ENCODE measurements at regions not wholly inside any gene's neighbourhood (a gene's known extent, or its start where the extent isn't known, plus 50 kb on each side); places are given as distances from the start of the nearest gene placed in this dataset.

DNA sequence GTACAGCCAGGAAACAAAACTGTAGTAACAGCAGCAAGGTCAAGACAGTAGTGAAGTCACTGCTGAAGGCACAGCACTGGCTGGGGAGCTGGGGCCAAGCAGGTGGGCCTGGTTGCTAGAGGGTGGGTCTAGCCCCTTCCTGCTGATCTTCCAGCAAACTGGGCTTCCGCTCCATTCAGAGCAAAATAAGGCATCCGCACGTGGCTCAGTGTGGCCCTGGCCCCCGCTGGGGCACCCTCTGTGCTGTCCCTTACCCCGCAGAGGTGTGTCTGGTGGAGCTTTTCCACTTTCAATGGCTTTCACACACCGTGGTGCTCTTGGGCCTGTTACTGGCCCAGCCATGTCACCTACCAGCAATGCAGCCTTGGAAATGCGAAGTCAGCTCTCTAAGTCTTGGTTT lies 162.4 kb upstream of the B3GAT1 start:
- in situ Hi-C loops (cut with HindIII; ENCODE audit: low sequenced_read_pairs): no loop called here

DNA sequence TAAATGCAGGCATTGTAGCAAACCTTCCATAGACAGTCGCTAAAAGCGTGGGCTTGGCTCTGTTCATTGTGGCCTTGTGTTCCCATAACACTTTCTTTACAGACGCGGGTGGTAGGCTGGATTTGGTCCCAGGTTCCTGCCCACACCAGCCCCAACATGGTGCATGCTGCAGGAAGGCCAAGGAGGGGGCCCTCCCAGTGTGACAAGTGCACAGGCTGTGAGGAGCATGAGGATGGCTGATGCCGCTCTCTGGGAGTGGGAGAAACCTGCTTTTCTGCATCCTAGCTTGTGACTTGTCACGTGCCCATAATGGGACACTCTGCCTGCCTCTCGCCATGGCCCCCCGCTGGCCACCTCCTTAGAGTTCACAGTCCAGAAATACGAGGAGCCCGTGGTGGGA lies 161.8 kb upstream of the B3GAT1 start:
- in situ Hi-C loops (cut with HindIII; ENCODE audit: low sequenced_read_pairs): no loop called here

DNA sequence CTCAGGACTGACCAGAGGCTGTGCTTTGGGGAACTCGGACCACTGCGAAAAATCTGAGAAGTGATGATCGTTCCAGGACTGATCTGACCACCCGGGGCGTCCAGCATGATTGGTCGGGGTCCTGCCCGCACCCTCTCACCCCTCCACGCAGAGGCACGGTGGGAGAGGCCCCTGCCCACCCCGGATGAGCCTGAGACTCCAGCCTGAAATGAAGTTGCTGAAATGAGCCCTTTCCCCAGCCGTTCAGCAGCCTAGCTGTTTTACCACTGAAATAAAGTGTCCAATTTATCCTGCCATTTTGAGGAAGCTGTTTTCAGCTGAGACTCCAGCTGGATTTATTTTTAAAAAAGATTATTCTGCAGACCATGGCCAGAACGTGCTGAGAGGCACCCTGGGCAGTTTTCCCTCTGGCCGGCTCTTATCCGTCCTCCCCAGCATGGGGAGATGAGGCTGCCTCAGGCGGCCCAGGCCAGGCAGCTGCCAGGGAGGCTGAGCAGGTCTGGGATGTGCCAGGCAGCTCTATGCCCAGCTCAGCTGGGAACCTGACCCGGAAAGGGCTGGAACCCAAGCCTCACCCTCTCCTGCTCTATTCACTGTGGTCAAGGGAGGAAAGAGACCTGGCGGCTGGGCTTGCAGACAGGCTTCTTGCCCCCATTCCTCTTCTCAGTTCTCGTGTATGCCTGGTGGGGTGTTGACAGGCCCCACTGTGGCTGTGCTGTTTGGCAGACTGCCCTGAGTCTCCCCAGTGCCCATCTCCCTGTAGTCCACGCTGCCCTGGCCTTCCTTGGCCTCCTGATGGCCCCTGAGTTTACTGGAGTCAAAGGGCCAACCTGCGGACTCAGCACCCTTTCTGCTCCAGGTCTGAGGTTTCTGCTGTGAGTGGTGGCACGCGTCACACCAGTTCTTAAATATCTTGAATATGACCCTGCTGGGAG lies 161.0 kb upstream of the B3GAT1 start:
- in situ Hi-C loops (cut with HindIII; ENCODE audit: low sequenced_read_pairs): no loop called here

DNA sequence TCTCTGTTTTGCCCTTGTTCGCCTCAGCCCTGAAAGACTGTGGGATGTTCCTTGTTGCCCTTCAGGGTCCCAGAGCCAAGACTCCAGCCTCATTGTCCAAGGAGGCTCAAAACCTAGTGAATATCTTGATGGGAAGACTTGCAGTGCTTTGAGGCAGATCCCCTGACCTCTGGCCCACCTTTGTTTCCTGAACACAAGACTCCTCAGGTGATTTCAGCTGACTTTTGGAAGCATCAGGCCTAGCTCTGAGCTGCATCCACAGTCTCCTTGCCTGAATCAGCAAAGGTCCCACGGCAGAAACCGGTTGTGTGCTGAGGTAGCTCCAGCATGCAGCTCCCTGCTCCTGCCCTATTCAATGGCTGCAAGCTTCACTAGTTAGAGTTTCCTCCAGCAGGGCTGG lies 159.3 kb upstream of the B3GAT1 start:
- in situ Hi-C loops (cut with HindIII; ENCODE audit: low sequenced_read_pairs): no loop called here

DNA sequence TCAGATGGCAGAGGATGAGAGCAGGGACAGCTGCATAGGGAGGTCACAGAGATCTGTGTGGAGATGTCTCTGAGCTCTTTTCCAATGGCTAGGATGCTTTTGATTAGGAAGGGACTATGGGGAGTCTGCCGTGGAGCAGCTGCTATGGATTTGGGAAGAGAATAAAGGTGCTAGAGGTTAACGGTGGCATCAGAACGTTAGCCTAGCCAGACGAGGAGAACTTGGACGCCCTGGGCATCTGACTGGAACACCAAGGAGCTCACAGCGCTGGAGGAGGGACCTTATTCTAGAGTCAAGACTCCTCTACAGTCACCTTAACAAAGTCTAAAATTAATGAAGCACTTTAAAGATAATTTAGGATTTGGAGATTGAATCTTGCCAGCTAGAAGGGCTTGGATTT lies 157.2 kb upstream of the B3GAT1 start:
- in situ Hi-C loops (cut with HindIII; ENCODE audit: low sequenced_read_pairs): no loop called here

DNA sequence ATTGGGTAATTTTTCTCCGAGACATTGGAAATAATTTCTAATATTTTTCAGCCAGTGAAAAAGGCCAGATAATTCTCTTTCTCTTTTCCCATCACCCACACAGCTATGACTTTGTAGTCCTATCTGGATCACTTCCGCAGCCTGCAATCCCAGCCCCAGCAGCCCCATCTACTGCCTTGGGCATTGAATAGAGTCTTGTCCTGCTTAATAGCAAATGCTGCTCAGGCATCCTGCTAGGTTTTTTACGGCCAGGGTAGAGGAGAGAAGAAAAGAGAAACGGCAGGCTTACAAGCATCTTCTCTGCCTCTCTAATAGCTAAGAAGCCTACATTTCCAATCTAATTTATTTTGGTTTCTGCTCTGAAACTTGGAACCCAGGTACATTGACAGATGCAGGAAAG lies 154.3 kb upstream of the B3GAT1 start:
- in situ Hi-C loops (cut with HindIII; ENCODE audit: low sequenced_read_pairs): no loop called here

DNA sequence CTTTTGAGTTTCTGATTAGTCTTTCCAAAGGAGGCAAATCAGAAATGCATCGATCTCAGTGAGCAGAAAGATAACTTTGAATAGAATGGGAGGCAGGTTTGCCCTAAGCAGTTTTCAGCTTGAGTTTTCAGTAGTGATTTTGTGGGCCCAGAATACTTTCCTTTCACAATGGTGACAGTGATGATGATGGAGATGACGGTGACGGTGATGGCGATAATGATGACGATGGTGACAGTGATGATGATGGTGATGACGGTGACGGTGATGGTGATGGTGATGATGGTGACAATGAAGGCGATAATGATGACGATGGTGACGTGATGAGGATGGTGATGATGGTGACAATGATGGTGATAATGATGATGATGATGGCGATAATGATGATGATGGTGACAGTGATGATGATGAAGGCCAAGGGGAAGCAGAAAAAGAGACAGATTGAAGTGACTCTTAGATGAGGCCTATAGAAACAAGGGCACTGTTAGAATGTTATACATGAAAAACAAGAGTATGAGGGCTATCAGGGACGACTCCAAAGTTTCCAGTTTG lies 153.4 kb upstream of the B3GAT1 start:
- in situ Hi-C loops (cut with HindIII; ENCODE audit: low sequenced_read_pairs): no loop called here

DNA sequence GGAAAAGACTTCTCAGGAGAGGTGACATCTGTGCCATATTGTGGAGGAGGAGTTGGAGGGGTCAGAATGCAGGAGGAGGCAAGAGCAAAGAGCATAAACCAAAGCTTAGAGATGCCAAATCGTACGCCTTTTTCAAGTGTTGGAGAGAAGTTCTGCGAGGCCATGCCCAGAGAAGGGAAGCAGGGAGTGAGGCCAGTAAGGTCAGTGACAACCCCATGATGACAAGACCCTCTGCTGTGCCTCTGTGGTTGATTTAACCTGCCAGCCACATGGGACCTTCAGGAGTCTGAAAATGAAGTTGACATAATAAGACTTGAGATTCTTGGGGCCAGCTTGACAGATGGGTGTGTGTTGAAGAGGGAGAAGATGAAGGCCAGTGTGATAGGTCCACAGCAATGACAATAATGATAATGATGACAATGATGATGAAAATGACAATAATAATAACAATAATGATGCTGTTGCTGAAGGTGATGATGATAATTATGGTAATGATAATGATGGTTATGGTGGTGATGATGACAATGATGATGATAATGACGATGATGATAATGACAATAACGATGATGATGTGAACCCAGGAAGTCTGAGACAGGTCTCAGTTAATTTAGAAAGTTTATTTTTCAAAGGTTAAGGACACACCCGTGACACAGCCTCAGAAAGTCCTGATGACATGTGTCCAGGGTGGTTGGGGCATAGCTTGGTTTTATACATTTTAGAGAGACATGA lies 152.6 kb upstream of the B3GAT1 start:
- in situ Hi-C loops (cut with HindIII; ENCODE audit: low sequenced_read_pairs): no loop called here

DNA sequence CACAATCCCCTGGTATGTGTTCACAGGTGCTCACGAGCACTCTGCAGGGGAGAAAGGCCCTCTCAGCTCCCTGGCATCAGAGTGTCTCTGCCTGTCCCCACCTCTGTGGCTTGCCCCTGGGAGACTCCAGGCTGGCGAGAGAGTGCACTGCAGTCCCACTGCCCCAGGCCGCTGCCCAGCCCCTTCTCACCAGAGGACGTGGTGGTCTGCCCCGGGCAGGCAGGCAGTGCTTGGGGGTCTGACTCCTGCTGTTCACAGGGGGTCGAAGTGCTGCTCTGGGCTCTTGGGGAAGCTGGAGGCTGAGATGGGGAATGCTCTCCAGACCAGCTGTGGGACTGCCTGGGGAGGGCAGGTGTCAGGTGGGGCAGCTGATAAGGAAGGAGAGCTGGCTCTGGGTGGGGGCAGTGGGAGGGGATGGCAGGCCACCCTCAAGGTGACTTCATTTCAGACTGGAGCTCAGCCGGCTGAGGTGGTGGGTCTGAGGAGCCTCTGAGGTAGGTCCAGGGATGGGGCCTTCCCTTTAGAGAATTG lies 151.0 kb upstream of the B3GAT1 start:
- in situ Hi-C loops (cut with HindIII; ENCODE audit: low sequenced_read_pairs): no loop called here

DNA sequence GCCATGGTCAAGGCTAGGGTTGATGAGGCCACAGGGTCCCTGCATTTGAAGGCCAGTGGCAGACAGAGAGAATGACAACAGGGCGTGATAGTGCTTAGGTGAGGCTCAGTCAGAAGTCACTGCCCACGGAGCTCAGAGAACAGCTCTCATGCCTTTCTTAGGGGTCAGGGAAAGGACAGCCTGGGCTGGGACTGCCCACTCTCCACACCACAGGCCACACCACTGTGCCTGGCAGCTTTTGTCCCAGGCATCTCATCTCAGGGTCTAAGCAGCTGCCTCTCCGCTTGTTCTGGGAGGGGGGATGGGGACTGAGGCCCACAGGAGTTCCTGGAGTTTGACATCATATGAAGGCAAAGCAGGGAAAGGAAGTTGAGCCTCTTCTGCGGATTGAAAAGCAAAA lies 150.2 kb upstream of the B3GAT1 start:
- in situ Hi-C loops (cut with HindIII; ENCODE audit: low sequenced_read_pairs): no loop called here

DNA sequence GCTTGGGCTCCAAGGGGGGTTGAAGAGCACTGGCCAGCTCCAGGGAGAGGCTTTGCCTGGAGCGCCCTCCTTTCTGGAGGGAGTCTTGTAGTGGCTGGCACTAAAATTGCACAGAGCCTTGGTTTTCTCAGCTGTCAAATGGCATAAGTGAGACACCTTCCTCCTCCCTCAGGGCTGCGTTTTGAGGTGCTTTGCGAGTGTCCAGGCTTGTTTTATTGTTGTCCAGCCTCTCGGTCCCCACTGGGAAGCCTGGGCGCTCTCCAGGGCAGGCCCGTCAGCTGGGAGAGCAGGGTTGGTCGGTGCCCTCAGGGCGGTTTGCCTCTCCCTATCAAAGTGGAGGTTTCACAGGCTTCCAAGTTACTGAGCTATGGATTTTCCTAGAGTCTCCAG lies 149.3 kb upstream of the B3GAT1 start:
- in situ Hi-C loops (cut with HindIII; ENCODE audit: low sequenced_read_pairs): no loop called here

DNA sequence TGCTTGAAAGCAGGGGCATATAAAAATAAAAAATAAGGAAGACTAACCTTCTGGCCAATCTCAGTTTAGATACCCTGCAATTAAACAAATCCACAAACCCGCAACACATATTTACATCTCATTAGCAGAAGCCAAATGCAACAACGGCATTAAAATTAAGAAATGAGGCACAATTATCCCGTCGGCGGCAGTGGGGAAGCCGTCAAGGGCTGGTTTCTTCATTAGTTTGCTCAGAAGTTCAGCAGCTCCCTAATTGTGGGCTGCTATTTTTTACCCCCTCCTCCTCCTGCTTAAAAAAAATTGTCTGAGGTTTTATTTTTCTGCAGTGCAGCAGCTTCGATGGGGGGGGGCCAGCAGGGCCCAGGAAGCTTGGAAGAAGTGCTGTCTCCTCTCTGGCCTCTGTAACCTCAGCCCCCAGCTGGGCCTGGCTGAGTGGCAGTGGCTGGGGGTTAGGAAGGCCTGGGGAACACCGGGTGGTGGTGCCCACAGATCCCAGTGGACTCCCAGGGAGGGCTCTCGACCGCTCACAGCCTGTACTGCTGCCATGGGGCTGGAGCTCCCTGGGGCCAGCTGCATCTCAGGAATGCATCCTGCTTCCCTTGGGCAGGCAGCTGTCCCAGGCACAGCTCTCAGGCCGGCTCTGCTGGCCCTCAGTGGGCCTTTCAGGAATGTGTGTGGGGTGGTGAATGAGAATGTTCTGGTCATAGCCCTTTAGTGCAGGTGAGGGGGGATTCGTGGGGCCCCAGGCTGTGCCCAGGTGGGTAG lies 148.7 kb upstream of the B3GAT1 start:
- in situ Hi-C loops (cut with HindIII; ENCODE audit: low sequenced_read_pairs): no loop called here

DNA sequence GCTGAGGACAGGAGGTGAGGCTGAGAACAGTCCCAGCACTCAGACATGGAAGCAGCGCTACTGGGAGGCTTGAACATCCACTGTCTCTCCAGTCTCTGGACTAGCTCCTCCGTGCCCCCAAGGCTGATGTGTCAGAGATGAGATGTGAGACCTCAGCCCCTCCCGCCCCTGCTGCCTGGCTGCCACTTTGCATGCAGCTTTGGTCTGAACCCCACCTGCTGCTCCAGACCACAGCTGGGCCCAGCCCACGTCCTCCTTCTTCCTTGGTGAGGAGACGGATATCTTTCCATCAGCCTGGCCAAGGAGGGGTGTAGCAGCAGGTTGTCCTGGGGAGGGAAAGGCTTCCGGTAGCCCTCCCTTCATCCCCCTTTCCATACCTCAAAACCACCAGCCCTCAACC lies 148.0 kb upstream of the B3GAT1 start:
- in situ Hi-C loops (cut with HindIII; ENCODE audit: low sequenced_read_pairs): no loop called here

DNA sequence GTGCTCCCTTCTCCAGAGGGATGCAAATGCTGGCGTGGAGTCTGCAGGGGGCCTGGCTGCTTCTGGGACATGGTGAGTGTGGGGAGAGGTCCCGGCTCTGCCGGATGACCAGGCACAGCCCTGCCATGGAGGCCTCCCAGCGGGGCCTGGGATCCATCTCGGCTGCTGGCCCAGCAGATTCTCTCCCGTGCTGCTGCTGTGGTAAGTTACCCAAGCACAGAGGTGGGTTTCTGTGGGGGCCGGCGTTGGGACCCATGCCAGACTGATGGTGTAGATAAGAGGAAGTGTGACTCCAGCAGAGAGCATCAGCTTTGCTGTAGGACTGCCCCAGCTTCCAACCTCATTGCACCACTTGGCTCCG lies 147.5 kb upstream of the B3GAT1 start:
- in situ Hi-C loops (cut with HindIII; ENCODE audit: low sequenced_read_pairs): no loop called here

DNA sequence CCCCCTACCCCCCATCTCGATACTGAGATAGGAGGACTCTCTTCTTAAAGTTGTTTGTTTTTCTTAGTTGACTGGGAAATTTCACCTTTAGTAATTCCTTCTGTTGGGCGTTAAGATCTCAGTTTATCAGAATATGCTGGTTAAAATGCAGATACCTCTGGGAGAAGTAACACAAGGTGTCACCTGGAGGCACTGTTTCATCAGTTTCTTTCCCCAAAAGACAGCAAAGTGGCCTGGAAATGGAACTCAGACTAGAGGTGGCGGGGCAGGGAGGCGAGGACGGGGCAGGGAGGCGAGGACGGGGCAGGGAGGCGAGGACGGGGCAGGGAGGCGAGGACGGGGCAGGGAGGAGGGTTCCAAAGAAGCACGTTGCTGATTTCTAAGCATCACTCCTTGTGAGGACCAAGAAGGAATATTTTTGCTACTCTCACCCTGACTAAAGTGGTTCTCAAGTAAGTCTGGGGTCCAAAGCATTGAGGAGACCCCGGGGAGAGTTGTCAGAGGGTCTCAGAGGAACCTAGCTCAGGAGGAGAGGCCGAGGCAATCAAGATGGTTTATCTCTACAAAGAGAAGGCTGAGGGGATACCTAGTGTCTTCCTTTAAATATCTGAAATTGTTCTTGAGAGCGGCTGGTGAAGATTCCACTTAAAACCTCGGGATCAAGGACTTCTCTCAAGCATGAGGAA lies 147.0 kb upstream of the B3GAT1 start:
- in situ Hi-C loops (cut with HindIII; ENCODE audit: low sequenced_read_pairs): no loop called here

DNA sequence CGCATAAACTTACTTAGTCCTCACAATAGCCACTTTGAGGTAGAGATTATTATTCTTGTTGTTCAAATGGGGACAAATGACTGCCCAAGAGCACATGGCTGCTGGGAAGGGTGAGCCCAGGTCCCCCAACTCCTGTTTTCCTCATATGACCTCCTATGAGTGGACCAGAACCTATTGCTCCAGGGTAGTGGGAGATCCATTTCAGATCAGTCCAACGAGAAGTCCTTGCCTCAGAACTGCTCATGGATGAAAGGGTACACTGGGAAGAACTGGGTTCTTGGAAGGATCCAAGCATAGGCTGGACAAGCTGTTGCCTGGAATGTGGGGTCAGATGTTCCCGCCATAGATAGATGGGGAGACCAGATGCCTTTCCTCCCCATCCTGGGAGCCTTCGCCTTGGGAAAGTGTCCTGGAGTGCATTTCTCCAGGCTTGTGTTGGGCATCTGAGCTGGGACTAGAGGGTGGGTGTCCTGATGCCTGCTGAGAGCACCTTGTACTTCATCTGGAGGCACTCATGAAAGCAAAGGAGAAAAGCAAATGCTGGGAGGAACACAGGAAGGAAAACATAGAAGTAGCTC lies 146.3 kb upstream of the B3GAT1 start:
- in situ Hi-C loops (cut with HindIII; ENCODE audit: low sequenced_read_pairs): no loop called here

DNA sequence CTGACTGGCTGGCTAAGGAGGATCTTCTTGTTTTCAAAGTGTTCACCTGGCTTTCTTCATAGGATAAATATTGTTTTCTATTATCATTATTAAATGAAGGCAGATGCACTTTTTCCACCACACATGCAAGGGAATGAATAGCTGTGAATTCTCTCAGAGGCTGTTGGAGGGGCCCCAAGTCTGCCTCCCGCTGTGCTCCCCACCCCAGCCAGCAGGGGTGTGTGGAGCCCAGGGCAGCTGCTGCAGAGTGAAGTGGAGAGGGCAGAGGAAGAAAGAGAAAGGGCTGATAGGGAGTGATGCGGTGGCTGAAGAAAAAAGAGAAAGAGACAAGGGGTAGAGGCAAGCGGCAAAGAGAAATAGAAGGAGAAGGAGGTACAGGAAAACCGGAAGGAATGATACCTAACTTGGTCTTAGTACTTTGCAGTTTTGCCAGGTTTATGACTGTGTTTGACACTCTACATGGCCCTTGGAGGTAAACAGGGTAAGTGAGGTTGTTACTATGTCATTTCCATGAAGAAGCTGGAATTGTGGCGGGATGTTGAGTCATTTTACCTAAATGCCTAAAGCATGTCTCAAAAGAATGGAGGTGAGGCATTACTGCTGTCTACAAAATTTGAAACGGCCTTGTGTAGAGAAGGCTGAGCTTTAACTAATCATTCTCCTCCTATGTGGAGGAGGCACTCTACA lies 145.7 kb upstream of the B3GAT1 start:
- in situ Hi-C loops (cut with HindIII; ENCODE audit: low sequenced_read_pairs): no loop called here

DNA sequence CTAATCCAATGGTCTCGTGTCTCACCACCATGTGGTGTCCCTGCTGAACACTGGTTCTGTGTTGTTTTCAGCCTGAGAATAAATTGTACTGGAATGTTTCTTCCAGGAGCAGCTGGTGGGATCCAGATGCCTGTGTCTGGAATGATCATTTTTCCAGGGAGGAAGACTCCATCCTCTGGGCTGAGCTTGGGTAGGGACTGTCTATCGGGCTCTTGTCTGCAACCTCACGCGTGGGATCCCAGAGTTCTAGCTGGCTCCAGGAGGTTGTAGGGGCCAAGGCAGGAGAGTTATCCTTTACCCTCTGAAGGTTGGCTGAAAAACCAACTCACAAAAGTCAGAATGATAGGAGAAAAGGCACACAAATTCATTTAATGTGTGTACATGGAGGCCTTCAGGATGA lies 144.1 kb upstream of the B3GAT1 start:
- in situ Hi-C loops (cut with HindIII; ENCODE audit: low sequenced_read_pairs): no loop called here

DNA sequence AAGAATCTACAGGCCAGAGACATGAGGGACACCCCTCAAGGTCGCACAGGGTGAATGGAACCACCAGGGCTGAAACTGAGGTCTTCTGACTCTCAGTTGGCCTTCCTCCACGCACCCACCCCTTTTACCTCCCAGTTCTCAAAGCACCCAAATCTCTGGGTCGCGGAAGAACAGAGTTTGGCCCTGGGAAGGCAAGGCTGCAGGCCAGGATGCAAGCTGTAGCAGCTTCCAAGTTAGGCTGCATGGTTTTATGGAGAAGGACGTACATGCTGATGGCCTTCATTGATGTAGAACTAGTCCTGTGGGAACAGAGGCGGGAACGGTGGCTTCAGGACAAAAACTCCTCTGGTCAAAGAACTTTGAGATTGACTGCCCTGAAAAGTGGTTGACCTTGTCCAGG lies 143.5 kb upstream of the B3GAT1 start:
- in situ Hi-C loops (cut with HindIII; ENCODE audit: low sequenced_read_pairs): no loop called here

DNA sequence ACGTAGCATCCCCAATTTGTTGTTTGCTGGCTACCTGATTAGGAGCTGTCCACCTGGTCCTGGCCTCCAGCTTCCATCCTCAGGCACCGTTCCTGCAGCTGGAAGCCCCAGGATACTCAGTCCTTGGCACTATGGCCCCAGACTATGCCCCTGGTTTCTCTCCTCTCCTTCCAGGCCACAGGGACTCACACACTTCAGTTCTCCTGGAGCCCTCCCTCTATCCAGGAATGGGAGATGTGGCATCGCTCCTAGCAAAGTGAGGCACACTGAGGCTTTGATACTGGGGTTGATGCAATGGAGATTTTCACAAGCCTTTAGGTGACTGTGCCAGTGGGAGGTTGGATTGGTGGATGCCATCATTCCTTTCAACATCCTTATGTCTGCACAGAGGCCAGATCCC lies 142.8 kb upstream of the B3GAT1 start:
- in situ Hi-C loops (cut with HindIII; ENCODE audit: low sequenced_read_pairs): no loop called here
